ENCODE measurements at regions not wholly inside any gene's neighbourhood (a gene's known extent, or its start where the extent isn't known, plus 50 kb on each side); places are given as distances from the start of the nearest gene placed in this dataset.
A peak's percentile ranks its signal among the peaks of the same experiment; 100 is the strongest.

DNA sequence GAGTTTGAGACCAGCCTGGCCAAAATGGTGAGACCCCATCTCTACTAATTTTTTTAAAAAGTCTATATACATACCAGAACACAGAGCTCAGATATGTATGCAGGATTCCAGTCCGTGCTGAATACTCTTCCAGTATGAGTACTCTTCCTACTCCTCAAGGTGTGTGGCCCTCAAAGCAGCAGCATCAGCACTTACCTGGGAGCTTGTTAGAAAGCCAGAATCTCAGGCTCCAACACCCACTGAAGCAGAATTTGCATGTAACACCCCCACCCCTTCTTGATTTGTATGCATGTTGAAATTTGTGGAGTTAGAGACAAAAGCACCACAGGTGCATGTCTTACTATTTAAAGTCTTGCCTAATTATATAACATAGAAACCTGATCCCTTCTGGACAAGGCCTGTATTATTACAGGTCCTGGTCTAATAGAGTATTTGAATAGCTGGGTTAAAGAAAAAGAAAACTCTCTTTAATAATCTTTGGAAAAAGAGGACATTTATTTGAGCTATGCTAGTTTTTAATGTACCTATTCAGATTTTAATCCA is 50.3 kb upstream of the NFE2L2 start:
- DNase-seq (ENCODE audit: extremely low read depth in 1 of 11, low read depth in 9 of 11, low spot score in 4 of 11) = no peak

DNA sequence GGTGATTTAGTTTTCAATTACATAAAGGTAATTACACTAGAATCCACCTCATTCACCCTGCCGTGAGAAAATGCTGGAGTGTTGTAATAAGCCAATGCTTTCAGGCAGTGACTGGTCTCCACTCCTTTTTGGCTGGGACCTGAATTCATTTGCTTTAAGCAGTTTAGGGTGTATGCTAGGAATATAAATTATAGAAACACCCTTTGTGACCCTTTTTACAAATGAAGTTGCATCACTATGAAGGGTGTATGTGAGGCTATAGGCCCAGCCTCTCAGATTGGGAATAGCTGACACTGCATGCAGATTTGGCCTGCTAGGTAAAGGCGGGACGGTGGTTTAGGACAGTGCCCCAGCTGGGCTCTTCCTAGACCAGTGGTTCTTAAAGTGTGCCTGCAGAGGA is 50.8 kb upstream of the NFE2L2 start:
- no peak for DNase-seq (ENCODE audit: extremely low read depth in 1 of 11, low read depth in 9 of 11, low spot score in 4 of 11)

GRCh38 chr2:177316756-177317155 is 52.2 kb upstream of the NFE2L2 start:
- no peak for DNase-seq (ENCODE audit: extremely low read depth in 1 of 11, low read depth in 9 of 11, low spot score in 4 of 11)

- DNase-seq (ENCODE audit: extremely low read depth in 1 of 11, low read depth in 9 of 11, low spot score in 4 of 11) = no peak
These were observed 52.9 kb upstream of the NFE2L2 start for GRCh38 chr2:177317443-177317842.

DNA sequence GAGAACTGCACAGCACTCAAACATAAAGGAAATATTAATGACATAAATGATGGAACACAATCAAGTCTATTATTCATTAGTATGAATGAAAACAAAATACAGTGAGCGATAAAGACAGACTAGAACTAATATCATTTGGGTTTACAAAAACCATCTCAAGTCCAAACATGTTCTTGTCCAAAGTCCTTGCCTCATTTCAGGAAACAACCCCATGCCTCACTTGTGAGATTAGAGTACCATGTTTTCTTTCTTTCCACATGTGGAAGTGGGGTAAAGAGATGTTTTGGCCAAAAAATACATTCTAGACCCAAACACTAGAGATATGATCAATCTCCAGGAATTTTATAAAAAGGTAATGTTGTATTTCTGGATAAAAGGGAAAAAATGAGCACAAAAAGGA is 53.3 kb upstream of the NFE2L2 start:
- DNase-seq (ENCODE audit: extremely low read depth in 1 of 11, low read depth in 9 of 11, low spot score in 4 of 11) = no peak

GRCh38 chr2:177318613-177319012 is 54.1 kb upstream of the NFE2L2 start:
- no peak for DNase-seq (ENCODE audit: extremely low read depth in 1 of 11, low read depth in 9 of 11, low spot score in 4 of 11)

- DNase-seq (ENCODE audit: extremely low read depth in 1 of 11, low read depth in 9 of 11, low spot score in 4 of 11) = no peak
These were observed 56.1 kb upstream of the NFE2L2 start for GRCh38 chr2:177320596-177320995.

GRCh38 chr2:177322801-177323261 is 58.3 kb upstream of the NFE2L2 start:
- DNase-seq (ENCODE audit: extremely low read depth in 1 of 11, low read depth in 9 of 11, low spot score in 4 of 11) = no peak

- no peak for DNase-seq (ENCODE audit: extremely low read depth in 1 of 11, low read depth in 9 of 11, low spot score in 4 of 11)
These were observed 60.3 kb upstream of the NFE2L2 start for GRCh38 chr2:177324797-177325196.

GRCh38 chr2:177325554-177325953 is 61.0 kb upstream of the NFE2L2 start:
- DNase-seq (ENCODE audit: extremely low read depth in 1 of 11, low read depth in 9 of 11, low spot score in 4 of 11) = no peak

- no peak for DNase-seq (ENCODE audit: extremely low read depth in 1 of 11, low read depth in 9 of 11, low spot score in 4 of 11)
These were observed 61.5 kb upstream of the NFE2L2 start for GRCh38 chr2:177326005-177326404.

GRCh38 chr2:177326591-177326990 is 62.1 kb upstream of the NFE2L2 start:
- DNase-seq (ENCODE audit: extremely low read depth in 1 of 11, low read depth in 9 of 11, low spot score in 4 of 11) = no peak

DNA sequence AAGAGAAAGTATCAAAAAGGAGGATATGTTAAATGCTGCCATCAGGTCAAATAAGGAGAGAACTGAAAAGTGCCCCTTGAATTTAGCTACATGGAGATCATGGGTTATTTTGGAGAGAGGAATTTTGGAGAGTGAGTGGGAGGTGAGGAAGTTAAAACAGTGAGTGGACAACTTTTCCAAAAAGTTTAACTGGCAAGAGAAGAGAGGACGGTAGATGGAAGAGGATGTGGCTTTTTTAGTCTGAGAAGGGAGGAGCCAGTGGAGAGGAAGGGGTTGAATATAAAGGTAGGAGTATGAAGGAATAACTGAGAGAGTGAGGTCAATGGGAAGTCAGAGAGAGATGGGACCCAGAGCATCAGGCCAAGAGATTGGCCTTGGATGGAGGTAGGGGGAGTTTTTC is 62.5 kb upstream of the NFE2L2 start:
- DNase-seq (ENCODE audit: extremely low read depth in 1 of 11, low read depth in 9 of 11, low spot score in 4 of 11) = no peak

GRCh38 chr2:177328056-177328455 is 63.5 kb upstream of the NFE2L2 start:
- no peak for DNase-seq (ENCODE audit: extremely low read depth in 1 of 11, low read depth in 9 of 11, low spot score in 4 of 11)

DNA sequence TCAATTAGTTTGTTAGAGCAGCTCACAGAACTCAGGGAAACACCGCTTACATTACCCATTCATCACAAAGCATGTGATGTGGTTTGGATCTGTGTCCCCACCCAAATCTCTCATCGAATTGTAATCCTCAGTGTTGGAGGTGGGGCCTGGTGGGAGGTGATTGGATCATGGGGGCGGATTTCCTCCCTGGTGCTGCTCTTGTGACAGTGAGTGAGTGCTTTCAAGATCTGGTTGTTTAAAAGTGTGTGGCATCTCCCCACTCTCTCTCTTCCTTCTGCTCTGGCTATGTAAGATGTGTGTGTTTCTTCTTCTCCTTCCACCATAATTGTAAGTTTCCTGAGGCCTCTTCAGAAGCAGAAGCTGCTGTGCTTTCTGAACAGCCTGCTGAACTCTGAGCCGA is 63.5 kb upstream of the AGPS start:
- no peak for DNase-seq (ENCODE audit: extremely low read depth in 1 of 11, low read depth in 9 of 11, low spot score in 4 of 11)

DNA sequence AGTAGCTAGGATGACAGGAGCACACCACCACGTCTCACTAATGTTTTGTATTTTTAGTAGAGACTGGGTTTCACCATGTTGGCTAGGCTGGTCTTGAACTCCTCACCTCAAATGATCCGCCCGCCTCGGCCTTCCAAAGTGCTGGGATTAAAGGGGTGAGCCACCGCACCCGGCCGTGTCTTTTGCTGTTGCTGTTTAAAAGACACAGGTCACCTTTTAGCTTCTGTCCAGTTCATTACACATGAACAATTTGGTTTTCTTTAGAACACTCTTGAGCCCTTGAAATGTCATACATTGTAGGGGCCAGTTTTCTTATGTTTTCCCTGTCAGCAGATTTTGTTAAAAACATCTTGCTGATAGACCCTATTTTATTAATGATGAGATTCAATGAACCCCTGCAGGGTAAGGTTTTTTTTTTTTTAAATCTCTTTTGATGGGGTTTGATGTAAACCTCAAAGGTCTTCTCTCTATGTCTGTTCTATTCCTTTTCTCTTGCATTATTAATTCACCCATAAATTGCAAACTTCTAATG is 61.0 kb upstream of the AGPS start:
- no peak for DNase-seq (ENCODE audit: extremely low read depth in 1 of 11, low read depth in 9 of 11, low spot score in 4 of 11)

DNA sequence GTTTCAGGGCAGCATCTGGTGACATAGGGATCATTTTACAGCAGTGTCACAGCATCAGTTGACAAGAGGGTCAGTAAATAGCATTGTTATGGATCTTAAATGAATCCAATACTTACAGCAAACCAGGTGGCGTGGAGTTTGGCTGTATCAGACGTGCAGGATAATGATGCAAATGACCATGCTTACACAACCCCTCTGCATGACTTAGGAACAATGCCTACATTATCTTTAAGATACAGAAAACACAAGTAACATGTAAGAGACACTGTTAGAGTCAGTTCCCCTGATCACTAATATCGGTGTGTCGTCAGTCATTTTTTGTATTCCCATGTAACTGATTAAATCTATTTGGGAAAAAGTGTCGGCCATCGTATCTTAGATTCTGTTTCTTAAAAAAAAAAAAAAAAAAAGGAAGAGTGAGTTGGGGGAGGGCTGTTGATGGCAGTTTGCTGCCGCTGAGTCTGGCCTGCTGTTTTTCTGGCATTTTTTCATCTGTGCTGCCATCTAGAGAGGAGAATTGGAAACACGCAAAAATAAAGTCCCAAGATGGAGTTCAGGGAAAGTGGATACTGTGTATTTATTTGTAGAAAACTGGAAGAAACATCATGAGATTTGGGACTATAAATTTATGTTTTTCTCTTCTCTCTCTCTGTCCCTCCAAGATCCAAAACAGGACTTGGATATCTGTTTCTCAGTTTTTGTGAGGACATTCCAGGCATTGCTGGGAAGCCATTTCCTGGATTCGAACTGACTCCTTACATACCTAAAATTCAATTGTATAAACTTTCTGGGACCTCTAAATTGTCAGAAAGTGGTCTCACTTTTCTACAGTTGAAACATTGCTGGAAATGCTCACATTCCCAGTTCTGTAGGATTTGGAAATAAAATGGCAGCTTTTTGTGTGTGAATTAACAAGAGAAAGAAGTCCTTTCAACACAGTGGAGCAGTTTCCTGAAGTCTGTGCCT is 60.3 kb upstream of the AGPS start:
- DNase-seq (ENCODE audit: extremely low read depth in 1 of 11, low read depth in 9 of 11, low spot score in 4 of 11) = peak; percentile 66 to 89 (median 81)

GRCh38 chr2:177332992-177333388 is 59.6 kb upstream of the AGPS start:
- no peak for DNase-seq (ENCODE audit: extremely low read depth in 1 of 11, low read depth in 9 of 11, low spot score in 4 of 11)

GRCh38 chr2:177334940-177335543 is 57.5 kb upstream of the AGPS start:
- DNase-seq (ENCODE audit: extremely low read depth in 1 of 11, low read depth in 9 of 11, low spot score in 4 of 11) = peak in 3 of 11 donors; percentile 38 to 54 (median 45)

DNA sequence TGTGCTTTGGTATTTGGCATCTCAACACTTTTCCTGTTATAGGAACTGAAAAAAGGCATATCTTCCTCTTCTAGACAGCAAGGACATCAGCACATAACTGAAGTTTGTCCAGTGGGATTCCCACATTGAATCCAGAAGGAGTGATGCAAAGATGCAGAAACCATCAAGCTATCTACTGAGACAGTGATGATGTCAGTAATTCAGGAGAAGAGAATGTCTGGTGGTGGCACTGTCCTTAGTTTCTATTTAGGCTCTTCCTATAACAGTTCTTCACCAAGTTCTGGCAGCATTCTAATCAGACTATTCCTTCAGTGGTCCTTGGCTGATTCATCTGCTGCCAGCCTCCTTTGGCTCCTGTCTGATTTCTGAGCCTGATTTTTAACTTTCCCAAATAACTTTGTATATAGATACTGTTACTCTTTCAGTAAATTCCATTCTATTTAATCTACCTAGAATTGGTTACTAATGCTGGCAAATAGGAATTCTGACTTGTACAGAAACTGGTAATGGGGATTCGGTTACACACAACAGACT is 56.6 kb upstream of the AGPS start:
- no peak for DNase-seq (ENCODE audit: extremely low read depth in 1 of 11, low read depth in 9 of 11, low spot score in 4 of 11)
